GM19452 (cell line): ENCODE measurements at regions not wholly inside any gene's neighbourhood (a gene's known extent, or its start where the extent isn't known, plus 50 kb on each side); places are given as distances from the start of the nearest gene placed in this dataset.
"Not testable (repeated sequence)": the region's sequence is repeated elsewhere in the genome, so short reads cannot be mapped to it uniquely, and the experiment has no call there.

Experiments used
- ATAC-seq: cut with Tn5 transposase; IDR thresholded peaks from one replicate; pipeline ENCODE4 v1.9.1; 2021; ENCODE audit not compliant: unreplicated experiment

- ATAC-seq, result no peak
These were observed 177.5 kb downstream of the MTCL1 start for GRCh38 chr18:8882632-8883408.

DNA sequence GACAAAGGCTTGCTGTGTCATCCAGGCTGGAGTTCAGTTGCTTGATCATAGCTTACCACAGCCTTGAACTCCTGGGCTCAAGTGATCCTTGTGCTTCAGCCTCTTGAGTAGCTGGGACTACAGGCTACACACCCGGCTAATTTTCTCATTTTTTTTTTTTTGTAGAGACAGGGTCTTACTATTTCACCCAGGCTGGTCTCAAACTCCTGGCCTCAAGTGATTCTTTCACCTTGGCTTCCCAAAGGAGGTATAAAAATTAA, 178.0 kb downstream of the MTCL1 start:
- no peak for ATAC-seq

- ATAC-seq, result not testable (repeated sequence)
These were observed 182.5 kb downstream of the MTCL1 start for GRCh38 chr18:8887877-8888276.

DNA sequence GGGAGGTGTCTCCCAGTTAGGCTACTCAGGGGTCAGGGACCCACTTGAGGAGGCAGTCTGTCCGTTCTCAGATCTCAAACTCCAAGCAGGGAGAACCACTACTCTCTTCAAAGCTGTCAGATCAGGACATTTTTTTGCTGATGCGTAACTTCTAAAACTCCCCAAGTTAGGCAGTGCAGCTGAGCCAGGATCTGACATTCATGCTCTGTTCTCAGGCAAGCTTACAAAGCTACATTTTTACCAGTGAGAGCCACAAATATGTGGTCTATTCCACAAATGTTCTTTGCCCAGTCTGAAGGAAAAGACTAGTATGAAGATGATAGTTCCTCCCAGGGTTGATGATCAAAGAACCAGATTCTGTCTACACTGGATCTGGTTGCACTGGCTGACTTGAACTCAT, 184.1 kb downstream of the MTCL1 start:
- no peak for ATAC-seq

- ATAC-seq, result not testable (repeated sequence)
These were observed 185.1 kb downstream of the MTCL1 start for GRCh38 chr18:8890503-8890902.

- no peak for ATAC-seq
These were observed 185.7 kb downstream of the MTCL1 start for GRCh38 chr18:8890957-8891464.

- no peak for ATAC-seq
These were observed 187.9 kb downstream of the MTCL1 start for GRCh38 chr18:8893221-8893620.

DNA sequence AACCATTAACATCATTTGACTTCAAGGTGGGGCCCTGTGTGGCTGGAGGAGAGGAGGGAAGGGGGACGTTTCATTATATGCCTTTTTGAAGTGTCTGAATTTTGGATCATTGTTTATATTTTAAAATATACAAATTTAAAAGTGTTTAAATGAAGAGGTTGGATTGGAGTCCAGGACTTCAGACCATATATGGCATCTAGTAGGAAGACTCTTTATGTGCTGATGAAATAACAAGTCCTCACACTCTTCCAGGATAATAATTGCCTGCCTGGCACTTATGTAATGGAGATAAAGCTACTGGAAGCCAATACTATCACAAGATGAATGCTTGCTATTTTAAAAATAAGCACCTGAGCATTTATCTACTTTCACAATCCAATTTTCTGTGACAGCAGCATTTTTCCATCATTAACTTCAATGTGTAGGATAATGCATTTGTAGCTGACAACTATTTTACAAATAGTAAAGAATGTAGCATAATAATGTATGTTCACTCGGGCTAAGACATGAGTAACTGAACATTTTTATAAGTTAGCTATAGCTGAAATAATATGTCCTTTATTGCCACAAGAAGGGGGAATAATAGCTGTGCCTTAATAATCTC, 188.4 kb downstream of the MTCL1 start:
- no peak for ATAC-seq

DNA sequence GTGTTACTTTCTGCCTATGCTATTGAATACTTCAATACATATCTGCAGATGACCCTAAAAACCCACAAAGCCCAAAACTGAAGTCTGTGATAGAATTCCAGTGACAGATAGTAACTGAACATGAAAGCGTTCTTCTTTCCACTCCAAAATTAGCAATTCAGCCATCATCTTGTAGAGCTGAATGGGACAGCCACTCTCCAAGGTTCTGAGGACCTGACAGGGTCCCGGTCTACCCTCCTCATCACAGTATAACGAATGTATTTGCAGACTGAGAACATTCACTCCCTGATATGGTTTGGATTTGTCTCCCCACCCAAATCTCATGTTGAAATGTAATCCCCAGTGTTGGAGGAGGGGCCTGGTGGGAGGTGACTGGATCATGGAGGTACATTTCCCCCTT, 189.5 kb downstream of the MTCL1 start:
- no peak for ATAC-seq

DNA sequence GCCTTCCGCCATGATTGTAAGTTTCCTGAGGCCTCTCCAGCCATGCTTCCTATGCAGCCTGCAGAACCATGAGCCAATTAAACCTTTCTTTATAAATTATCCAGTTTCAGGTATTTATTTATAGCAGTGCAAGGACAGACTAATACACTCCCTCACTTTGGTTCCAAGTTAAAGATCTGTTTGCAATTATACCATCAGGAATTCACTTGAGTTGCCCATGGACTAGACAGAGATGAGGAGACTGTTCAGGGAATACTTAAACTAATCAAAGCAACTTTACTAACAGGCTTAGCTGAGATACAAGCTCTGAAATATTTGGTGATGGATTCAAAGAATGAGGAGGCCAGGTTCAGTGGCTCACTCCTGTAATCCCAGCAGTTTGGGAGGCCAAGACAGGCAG, 190.0 kb downstream of the MTCL1 start:
- no peak for ATAC-seq

- no peak for ATAC-seq
These were observed 190.7 kb downstream of the MTCL1 start for GRCh38 chr18:8895987-8896619.

GRCh38 chr18:8899000-8899399, 193.6 kb downstream of the MTCL1 start:
- ATAC-seq, result no peak

GRCh38 chr18:8900552-8900951, 195.2 kb downstream of the MTCL1 start:
- no peak for ATAC-seq

DNA sequence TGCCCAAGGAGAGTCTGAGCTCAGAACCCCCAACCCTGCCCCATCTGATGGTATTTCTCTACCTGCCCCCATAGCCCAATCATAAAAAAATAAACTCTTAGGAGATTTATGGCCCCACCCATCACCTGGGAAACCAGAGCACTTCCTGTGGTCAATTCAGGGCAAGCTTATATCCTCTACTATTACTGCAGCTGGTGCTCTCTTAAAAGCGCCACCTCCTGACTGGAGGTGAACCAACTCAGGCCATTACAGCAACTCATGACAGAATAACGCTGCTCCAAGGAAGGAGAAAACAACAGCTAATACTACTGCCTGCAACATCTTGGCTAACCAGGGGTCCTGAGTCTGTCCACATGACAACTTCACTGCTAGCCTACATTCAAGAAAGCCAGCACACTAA, 195.7 kb downstream of the MTCL1 start:
- no peak for ATAC-seq

GRCh38 chr18:8904316-8904715, 198.2 kb upstream of the NDUFV2 start:
- ATAC-seq, result no peak

GRCh38 chr18:8908792-8909510, 193.5 kb upstream of the NDUFV2 start:
- ATAC-seq, result no peak

DNA sequence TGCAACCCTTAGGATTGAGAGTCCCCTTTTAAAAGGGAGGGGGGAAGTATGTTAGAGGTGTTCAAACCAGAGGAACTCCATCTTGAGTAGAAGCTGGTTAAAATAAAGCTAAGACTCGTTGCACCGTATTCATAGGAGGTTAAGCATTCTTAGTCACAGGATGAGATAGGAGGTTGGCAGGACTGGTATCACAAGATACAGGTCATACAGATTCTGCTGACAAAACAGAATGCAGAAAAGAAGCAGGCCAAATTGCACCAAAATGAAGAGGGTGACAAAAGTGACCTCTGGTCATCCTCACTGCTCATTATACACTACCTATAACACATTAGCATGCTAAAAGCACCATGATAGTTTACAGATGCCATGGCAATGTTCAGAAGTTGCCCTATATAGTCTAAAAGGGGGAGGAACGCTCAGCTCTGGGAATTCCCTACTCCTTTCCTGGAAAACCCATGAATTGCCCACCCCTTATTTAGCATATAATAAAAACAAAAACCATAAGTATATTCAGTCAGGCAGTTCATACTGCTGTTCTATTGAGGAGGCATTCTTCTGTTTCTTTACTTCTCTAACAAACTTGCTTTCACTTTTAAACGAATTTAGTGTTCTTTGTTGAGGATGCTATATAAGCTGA, 192.2 kb upstream of the NDUFV2 start:
- ATAC-seq, result no peak

GRCh38 chr18:8910843-8911242, 191.7 kb upstream of the NDUFV2 start:
- no peak for ATAC-seq

- ATAC-seq, result no peak
These were observed 190.8 kb upstream of the NDUFV2 start for GRCh38 chr18:8911408-8912340.
